Activated T-cell treated with anti-CD3 and anti-CD28 coated beads, Interleukin-2, amount 50 U/mL, for 72 hours (primary cell): ENCODE measurements at regions not wholly inside any gene's neighbourhood (a gene's known extent, or its start where the extent isn't known, plus 50 kb on each side); places are given as distances from the start of the nearest gene placed in this dataset.

ENCODE experiments used
- ATAC-seq, 2 donors: fragments of 150-1000 bp; cut with Tn5 transposase; replicated peaks in 1 of 2; 2 replicates each; pipeline ENCODE4 v1.10.0; 2021; ENCODE audit warnings: moderate library complexity in 2 of 2, mild to moderate bottlenecking in 1 of 2
- DNase-seq, 2 donors: peaks; one replicate each; pipeline ENCODE4 v3.0.0; 2021 to 2022; ENCODE audit warnings: mixed read lengths in 1 of 2
- H3K27ac Mint-ChIP-seq: one replicate; pipeline ENCODE4 v1.8.0; 2022; ENCODE audit warnings: mild to moderate bottlenecking, moderate library complexity, mixed read lengths
- H3K27me3 Mint-ChIP-seq: one replicate; pipeline ENCODE4 v1.8.0; 2022; ENCODE audit warnings: low read depth, mixed read lengths
- H3K36me3 Mint-ChIP-seq, 2 donors: one replicate each; pipeline ENCODE4 v1.8.0; 2022; ENCODE audit warnings: mixed read lengths in 2 of 2, mild to moderate bottlenecking in 1 of 2; ENCODE audit not compliant: insufficient read depth in 2 of 2
- H3K4me1 Mint-ChIP-seq: one replicate; pipeline ENCODE4 v1.8.0; 2022; ENCODE audit warnings: low read depth, mixed read lengths
- H3K4me3 Mint-ChIP-seq, 2 donors: one replicate each; pipeline ENCODE4 v1.8.0; 2022; ENCODE audit warnings: mild to moderate bottlenecking in 2 of 2, mixed read lengths in 2 of 2, moderate library complexity in 2 of 2
- H3K9me3 Mint-ChIP-seq, 2 donors: one replicate each; pipeline ENCODE4 v1.8.0; 2022; ENCODE audit warnings: mixed read lengths in 2 of 2

- ATAC-seq = no peak
- no peak overlapping the region for H3K27ac Mint-ChIP-seq
- peaks cover 2% of the 10 kb centered on the region in 2 donors for H3K9me3 Mint-ChIP-seq
- no peaks in the 10 kb centered on the region for H3K27me3 Mint-ChIP-seq
- DNase-seq = no peak
- no peaks in the 10 kb centered on the region for H3K36me3 Mint-ChIP-seq
- no peaks in the 10 kb centered on the region for H3K4me1 Mint-ChIP-seq
- no peak overlapping the region for H3K4me3 Mint-ChIP-seq
These were observed 56.4 kb upstream of the XIRP2 start for GRCh38 chr2:166831930-166832329.

- no peaks in the 10 kb centered on the region for H3K4me1 Mint-ChIP-seq
- H3K27me3 Mint-ChIP-seq = no peaks in the 10 kb centered on the region
- H3K36me3 Mint-ChIP-seq = no peaks in the 10 kb centered on the region
- H3K27ac Mint-ChIP-seq = no peak overlapping the region
- DNase-seq (no peak), ATAC-seq (no peak)
- no peaks in the 10 kb centered on the region for H3K9me3 Mint-ChIP-seq
- H3K4me3 Mint-ChIP-seq = no peak overlapping the region
These were observed 62.4 kb upstream of the XIRP2 start for GRCh38 chr2:166825914-166826313.

GRCh38 chr2:166814335-166814734 is 73.9 kb upstream of the XIRP2 start:
- H3K27me3 Mint-ChIP-seq = no peaks in the 10 kb centered on the region
- H3K4me1 Mint-ChIP-seq = no peaks in the 10 kb centered on the region
- H3K27ac Mint-ChIP-seq = no peak overlapping the region
- H3K4me3 Mint-ChIP-seq = no peak overlapping the region
- no peaks in the 10 kb centered on the region for H3K36me3 Mint-ChIP-seq
- DNase-seq = no peak
- no peak for ATAC-seq
- H3K9me3 Mint-ChIP-seq = peaks cover 5 to 6% of the 10 kb centered on the region in 2 donors

GRCh38 chr2:166812166-166812891 is 76.0 kb upstream of the XIRP2 start:
- H3K27me3 Mint-ChIP-seq = no peaks in the 10 kb centered on the region
- no peaks in the 10 kb centered on the region for H3K36me3 Mint-ChIP-seq
- no peak overlapping the region for H3K27ac Mint-ChIP-seq
- ATAC-seq (no peak), DNase-seq (no peak)
- no peak overlapping the region for H3K4me3 Mint-ChIP-seq
- H3K9me3 Mint-ChIP-seq = peaks cover 6 to 7% of the 10 kb centered on the region in 2 donors
- no peaks in the 10 kb centered on the region for H3K4me1 Mint-ChIP-seq

- ATAC-seq = no peak
- Mint-ChIP-seq H3K4me3 (no peak overlapping the region), H3K27ac (no peak overlapping the region), H3K9me3 (peaks cover 0 to 2% of the 10 kb centered on the region in 2 donors), H3K4me1 (peaks cover 20% of the 10 kb centered on the region), H3K27me3 (no peaks in the 10 kb centered on the region), H3K36me3 (no peaks in the 10 kb centered on the region)
- no peak for DNase-seq
These were observed 82.5 kb upstream of the XIRP2 start for GRCh38 chr2:166805753-166806152.

GRCh38 chr2:166803373-166804000 is 84.8 kb upstream of the XIRP2 start:
- no peak for ATAC-seq
- DNase-seq = no peak
- Mint-ChIP-seq H3K36me3 (no peaks in the 10 kb centered on the region), H3K27me3 (no peaks in the 10 kb centered on the region), H3K27ac (no peak overlapping the region), H3K4me3 (no peak overlapping the region), H3K9me3 (peaks cover 0 to under 1% of the 10 kb centered on the region in 2 donors), H3K4me1 (peaks cover 20% of the 10 kb centered on the region)

GRCh38 chr2:166802475-166802874 is 85.8 kb upstream of the XIRP2 start:
- H3K36me3 Mint-ChIP-seq = no peaks in the 10 kb centered on the region

GRCh38 chr2:166792808-166793207 is 95.5 kb upstream of the XIRP2 start:
- no peaks in the 10 kb centered on the region for H3K27me3 Mint-ChIP-seq
- H3K4me1 Mint-ChIP-seq = peaks cover 10% of the 10 kb centered on the region
- peak; percentile 48 to 67 for ATAC-seq
- H3K4me3 Mint-ChIP-seq = no peak overlapping the region
- peaks cover 11 to 13% of the 10 kb centered on the region in 2 donors for H3K9me3 Mint-ChIP-seq
- H3K36me3 Mint-ChIP-seq = peaks cover 3 to 10% of the 10 kb centered on the region in 2 donors
- H3K27ac Mint-ChIP-seq = no peak overlapping the region
- DNase-seq = peak in 1 of 2 donors; percentile 2

More at GRCh38 chr2:166802475-166802874, 85.8 kb upstream of the XIRP2 start:
- no peaks in the 10 kb centered on the region for H3K9me3 Mint-ChIP-seq
- peaks cover 20% of the 10 kb centered on the region for H3K4me1 Mint-ChIP-seq
- peak overlapping the region in 1 of 2 donors; percentile 4 for H3K4me3 Mint-ChIP-seq
- DNase-seq (no peak), ATAC-seq (no peak)
- H3K27ac Mint-ChIP-seq = no peak overlapping the region
- H3K27me3 Mint-ChIP-seq = no peaks in the 10 kb centered on the region

- H3K36me3 Mint-ChIP-seq = peaks cover 0 to 7% of the 10 kb centered on the region in 2 donors
- H3K9me3 Mint-ChIP-seq = peaks cover 2 to 7% of the 10 kb centered on the region in 2 donors
- H3K27ac Mint-ChIP-seq = no peak overlapping the region
- no peak for ATAC-seq
- H3K4me3 Mint-ChIP-seq = no peak overlapping the region
- no peak for DNase-seq
- no peaks in the 10 kb centered on the region for H3K4me1 Mint-ChIP-seq
- no peaks in the 10 kb centered on the region for H3K27me3 Mint-ChIP-seq
These were observed 101.6 kb upstream of the XIRP2 start for GRCh38 chr2:166786707-166787106.

- no peaks in the 10 kb centered on the region for H3K9me3 Mint-ChIP-seq
- no peaks in the 10 kb centered on the region for H3K36me3 Mint-ChIP-seq
- H3K4me1 Mint-ChIP-seq = no peaks in the 10 kb centered on the region
- ATAC-seq (no peak), DNase-seq (no peak)
- H3K27me3 Mint-ChIP-seq = no peaks in the 10 kb centered on the region
- no peak overlapping the region for H3K4me3 Mint-ChIP-seq
- H3K27ac Mint-ChIP-seq = no peak overlapping the region
These were observed 103.9 kb upstream of the XIRP2 start for GRCh38 chr2:166784296-166784946.

GRCh38 chr2:166775176-166775575 is 113.1 kb upstream of the XIRP2 start:
- DNase-seq = no peak
- H3K4me1 Mint-ChIP-seq = no peaks in the 10 kb centered on the region
- peaks cover 0 to 4% of the 10 kb centered on the region in 2 donors for H3K9me3 Mint-ChIP-seq
- H3K36me3 Mint-ChIP-seq = no peaks in the 10 kb centered on the region
- H3K27me3 Mint-ChIP-seq = no peaks in the 10 kb centered on the region
- H3K4me3 Mint-ChIP-seq = no peak overlapping the region
- H3K27ac Mint-ChIP-seq = no peak overlapping the region
- no peak for ATAC-seq

GRCh38 chr2:166773308-166773949 is 114.9 kb upstream of the XIRP2 start:
- H3K36me3 Mint-ChIP-seq = no peaks in the 10 kb centered on the region
- H3K4me1 Mint-ChIP-seq = no peaks in the 10 kb centered on the region
- ATAC-seq (no peak), DNase-seq (no peak)
- H3K9me3 Mint-ChIP-seq = peaks cover 0 to 4% of the 10 kb centered on the region in 2 donors
- no peak overlapping the region for H3K4me3 Mint-ChIP-seq
- no peak overlapping the region for H3K27ac Mint-ChIP-seq
- H3K27me3 Mint-ChIP-seq = no peaks in the 10 kb centered on the region
